ENCODE measurements at regions not wholly inside any gene's neighbourhood (a gene's known extent, or its start where the extent isn't known, plus 50 kb on each side); places are given as distances from the start of the nearest gene placed in this dataset.
A peak's percentile ranks its signal among the peaks of the same experiment; 100 is the strongest.

DNA sequence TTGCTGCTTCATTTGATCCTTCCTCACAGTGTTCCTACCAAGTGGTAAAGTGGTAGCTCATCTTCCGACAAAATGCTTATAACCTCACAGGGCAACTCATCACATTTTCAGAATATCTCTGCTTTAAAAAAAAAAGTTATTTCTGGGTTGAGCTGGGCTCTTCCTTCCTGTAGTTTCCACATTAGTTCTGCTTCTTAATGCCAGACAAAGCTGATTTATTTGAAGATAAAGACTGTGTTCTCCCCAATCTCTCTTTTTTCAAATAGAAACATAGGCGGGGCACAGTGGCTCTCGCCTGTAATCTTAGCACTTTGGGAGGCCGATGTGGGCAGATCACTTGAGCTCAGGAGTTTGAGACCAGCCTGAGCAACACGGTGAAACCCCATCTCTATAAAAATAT lies 273.1 kb downstream of the ACTL7B start:
- Histone ChIP-seq H3K9me3 (no peaks in the 10 kb centered on the region), H3K4me3 (no peak overlapping the region), H3K4me1 (no peaks in the 10 kb centered on the region), H3K36me3 (no peaks in the 10 kb centered on the region), H3K27me3 (peaks cover 0 to 28% (median 4%) of the 10 kb centered on the region in 7 donors), H3K27ac (no peak overlapping the region)
- WGBS, 2 donors, result 80 to 84% methylated on average over 5 of the region's 5 CpGs
- ATAC-seq (no peak), DNase-seq (no peak)
- TF ChIP-seq, protein P1, sequence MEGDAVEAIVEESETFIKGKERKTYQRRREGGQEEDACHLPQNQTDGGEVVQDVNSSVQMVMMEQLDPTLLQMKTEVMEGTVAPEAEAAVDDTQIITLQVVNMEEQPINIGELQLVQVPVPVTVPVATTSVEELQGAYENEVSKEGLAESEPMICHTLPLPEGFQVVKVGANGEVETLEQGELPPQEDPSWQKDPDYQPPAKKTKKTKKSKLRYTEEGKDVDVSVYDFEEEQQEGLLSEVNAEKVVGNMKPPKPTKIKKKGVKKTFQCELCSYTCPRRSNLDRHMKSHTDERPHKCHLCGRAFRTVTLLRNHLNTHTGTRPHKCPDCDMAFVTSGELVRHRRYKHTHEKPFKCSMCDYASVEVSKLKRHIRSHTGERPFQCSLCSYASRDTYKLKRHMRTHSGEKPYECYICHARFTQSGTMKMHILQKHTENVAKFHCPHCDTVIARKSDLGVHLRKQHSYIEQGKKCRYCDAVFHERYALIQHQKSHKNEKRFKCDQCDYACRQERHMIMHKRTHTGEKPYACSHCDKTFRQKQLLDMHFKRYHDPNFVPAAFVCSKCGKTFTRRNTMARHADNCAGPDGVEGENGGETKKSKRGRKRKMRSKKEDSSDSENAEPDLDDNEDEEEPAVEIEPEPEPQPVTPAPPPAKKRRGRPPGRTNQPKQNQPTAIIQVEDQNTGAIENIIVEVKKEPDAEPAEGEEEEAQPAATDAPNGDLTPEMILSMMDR (IDR thresholded peaks at IDR 0.05), result no peak
- intact Hi-C loops (cut with DNase I), result no loop called here

DNA sequence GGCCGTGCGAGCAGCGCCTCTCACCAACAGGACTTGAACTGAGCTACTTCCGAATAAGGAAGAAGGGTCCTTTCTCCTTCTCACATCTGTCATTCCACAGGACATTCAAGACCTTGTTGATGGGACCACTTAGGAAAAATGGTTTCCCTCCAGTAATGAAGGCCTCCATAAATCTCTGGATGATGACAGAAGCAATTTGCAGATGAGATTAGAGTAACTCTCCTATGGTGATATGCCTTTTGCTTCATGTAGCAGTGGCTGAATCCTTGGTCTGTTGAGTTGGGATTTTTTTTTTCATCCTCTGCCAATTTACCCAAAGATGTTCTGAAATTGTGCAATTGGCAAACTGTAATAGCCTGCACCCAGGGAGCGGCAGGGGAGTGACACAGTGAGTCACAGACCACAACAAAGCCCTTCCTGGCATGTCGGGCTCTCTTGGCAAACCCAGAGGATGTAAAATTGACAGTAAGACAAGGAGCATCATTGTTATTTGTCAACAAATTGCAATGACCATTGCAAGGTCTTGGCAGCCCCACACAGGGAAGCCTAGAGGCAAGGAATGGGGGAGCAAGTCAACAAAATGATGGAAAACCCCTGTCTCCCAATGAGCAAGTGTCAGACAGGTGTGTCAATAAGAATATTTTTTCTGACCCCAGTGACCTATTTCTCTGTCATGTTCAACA lies 275.9 kb downstream of the ACTL7B start:
- H3K27ac ChIP-seq, result no peak overlapping the region
- no peaks in the 10 kb centered on the region for H3K36me3 ChIP-seq
- TF ChIP-seq, protein P1 (IDR thresholded peaks at IDR 0.05), result no peak
- H3K4me3 ChIP-seq, result no peak overlapping the region
- no peaks in the 10 kb centered on the region for H3K9me3 ChIP-seq
- H3K4me1 ChIP-seq, result no peaks in the 10 kb centered on the region
- ATAC-seq (no peak), DNase-seq (no peak)
- intact Hi-C loops (cut with DNase I), result no loop called here
- H3K27me3 ChIP-seq, result peaks cover 0 to 19% (median 2%) of the 10 kb centered on the region in 7 donors
- 82 to 88% methylated on average over 6 of the region's 6 CpGs for WGBS, 2 donors

DNA sequence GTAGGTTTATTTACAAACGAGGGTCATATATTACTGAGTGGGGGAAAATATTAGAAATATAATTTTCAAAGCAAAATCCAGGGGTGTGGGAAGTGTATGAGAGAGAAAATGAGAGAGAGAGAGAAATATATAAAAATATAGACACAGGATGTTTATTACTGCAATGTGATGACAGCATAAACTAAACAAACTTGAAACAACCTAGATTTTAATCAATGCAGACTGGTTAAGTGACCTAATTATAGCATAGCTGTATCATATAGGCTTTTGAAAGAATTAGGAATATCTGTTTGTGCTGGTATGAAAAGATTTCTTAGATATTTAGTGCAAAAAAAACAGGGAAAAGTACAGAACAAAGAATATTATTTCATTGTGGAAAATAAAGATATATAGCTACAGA lies 280.5 kb downstream of the ACTL7B start:
- H3K4me3 ChIP-seq, result no peak overlapping the region
- no peaks in the 10 kb centered on the region for H3K4me1 ChIP-seq
- H3K27me3 ChIP-seq, result peaks cover 0 to 13% (median 0%) of the 10 kb centered on the region in 7 donors
- ATAC-seq (no peak), DNase-seq (no peak)
- TF ChIP-seq, protein P1 (IDR thresholded peaks at IDR 0.05), result no peak
- no peak overlapping the region for H3K27ac ChIP-seq
- no peaks in the 10 kb centered on the region for H3K9me3 ChIP-seq
- WGBS, 2 donors, result 59 to 62% methylated on average over 1 of the region's 1 CpG
- intact Hi-C loops (cut with DNase I), result no loop called here
- no peaks in the 10 kb centered on the region for H3K36me3 ChIP-seq

DNA sequence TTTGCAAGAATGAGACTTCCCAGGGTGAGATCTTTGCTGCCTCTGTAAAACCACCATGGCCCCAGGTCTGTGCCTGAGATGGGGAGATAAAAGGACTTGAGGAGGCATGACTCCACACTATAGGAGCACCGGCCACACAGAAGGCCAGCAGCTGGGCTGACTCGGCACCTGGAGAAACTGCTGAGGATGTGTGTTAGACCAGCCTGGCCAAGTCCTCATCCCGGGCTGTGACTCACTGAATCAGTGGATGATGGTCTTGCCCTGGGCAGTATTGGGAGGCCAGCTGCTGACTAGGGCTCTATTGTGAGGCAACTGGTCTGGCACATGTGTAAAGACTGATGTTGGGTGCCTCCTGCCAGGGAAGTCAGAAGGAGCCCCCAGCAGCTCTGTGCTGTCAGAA lies 286.2 kb downstream of the ACTL7B start:
- TF ChIP-seq, protein P1 (IDR thresholded peaks at IDR 0.05), result no peak
- peak in 1 of 8 donors; percentile 20 for ATAC-seq
- WGBS, 2 donors, result 67 to 69% methylated on average over 3 of the region's 3 CpGs

More for the DNA sequence above, 286.2 kb downstream of the ACTL7B start:
- Histone ChIP-seq H3K4me1 (peaks cover 0 to 5% (median 0%) of the 10 kb centered on the region in 9 donors), H3K9me3 (no peaks in the 10 kb centered on the region), H3K4me3 (no peak overlapping the region), H3K27me3 (peaks cover 0 to 13% (median 0%) of the 10 kb centered on the region in 7 donors), H3K27ac (no peak overlapping the region), H3K36me3 (no peaks in the 10 kb centered on the region)
- intact Hi-C loops (cut with DNase I), result loop anchor here (5.0 to 10.0 kb wide), 13 partner anchors 155 to 1145 kb away; partner anchors contain the start of gene KLF4 (in 3 of the 10)
- no peak for DNase-seq

All from heart right ventricle (tissue), 16 donors.